ENCODE measurements at regions not wholly inside any gene's neighbourhood (a gene's known extent, or its start where the extent isn't known, plus 50 kb on each side); places are given as distances from the start of the nearest gene placed in this dataset.

DNA sequence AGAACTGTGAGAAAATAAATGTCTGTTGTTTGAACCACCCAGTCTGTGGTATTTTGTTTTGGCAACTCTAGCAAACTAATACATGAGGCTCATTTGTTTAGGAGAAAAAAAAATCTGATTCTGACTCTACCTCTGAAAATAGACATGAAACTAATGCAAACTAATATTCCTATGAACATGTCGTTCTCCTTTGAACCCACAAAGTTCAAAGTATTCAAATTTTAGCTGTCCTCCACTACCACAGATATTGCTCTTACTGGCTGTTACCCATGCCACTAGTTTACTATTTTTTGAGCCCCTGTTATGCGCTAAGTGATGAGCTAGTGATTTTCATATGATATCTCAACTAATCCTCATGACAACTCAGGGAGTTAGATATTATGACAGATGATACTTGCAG lies 58.8 kb upstream of the ZNF804B start:
- H3K36me3 Mint-ChIP-seq (ENCODE audit: insufficient read depth), result no peaks in the 10 kb centered on the region
- no peak overlapping the region for H3K4me3 Mint-ChIP-seq
- ATAC-seq (replicated peaks), result no peak
- no peak for DNase-seq
- no peaks in the 10 kb centered on the region for H3K4me1 Mint-ChIP-seq (ENCODE audit: low read depth in 2 of 2)
- no peak overlapping the region for H3K27ac Mint-ChIP-seq
- H3K27me3 Mint-ChIP-seq, result no peaks in the 10 kb centered on the region
- peaks cover 7 to 8% of the 10 kb centered on the region in 2 donors for H3K9me3 Mint-ChIP-seq

DNA sequence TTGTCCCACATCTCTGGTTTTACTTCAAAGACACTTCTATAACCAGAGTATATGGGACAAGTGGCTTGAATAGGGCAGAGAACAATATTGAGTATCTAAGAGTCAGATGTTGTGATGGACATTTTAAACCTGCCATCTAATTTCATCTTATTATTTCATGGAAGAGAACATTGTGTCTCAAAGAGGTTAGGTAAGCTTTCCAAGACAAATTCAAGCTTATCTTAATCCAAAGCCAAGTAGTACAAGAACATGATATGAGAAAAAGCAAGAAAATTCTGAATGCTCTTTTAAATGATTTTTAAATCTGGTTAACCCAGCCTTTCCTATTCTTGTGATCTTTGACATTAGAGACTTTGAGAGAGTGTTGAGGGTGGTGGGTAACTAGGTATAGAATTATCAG lies 65.3 kb upstream of the ZNF804B start:
- DNase-seq, result no peak
- Mint-ChIP-seq H3K4me1 (ENCODE audit: low read depth in 2 of 2) (no peaks in the 10 kb centered on the region), H3K9me3 (peaks cover 2 to 7% of the 10 kb centered on the region in 2 donors), H3K27me3 (no peaks in the 10 kb centered on the region), H3K27ac (no peak overlapping the region), H3K36me3 (ENCODE audit: insufficient read depth) (no peaks in the 10 kb centered on the region), H3K4me3 (no peak overlapping the region)
- ATAC-seq (replicated peaks), result no peak

DNA sequence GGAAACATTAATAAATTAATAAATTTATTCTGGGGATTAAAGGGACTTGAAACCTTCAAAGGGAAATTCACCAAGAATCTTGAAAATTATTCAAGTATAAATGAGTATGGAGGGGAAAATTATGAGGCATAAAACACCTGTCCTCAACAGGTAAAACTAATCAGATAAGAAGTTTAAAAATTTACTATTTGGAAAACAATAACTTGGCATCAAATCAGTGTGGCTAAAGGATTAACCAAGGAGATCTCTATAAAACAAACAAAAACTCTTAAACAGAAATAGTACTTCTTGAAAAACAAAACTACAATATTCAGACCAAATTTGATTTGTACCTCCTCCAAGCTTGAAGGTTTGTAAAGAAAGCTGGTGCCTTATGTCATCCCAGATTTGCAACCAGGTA lies 66.4 kb upstream of the ZNF804B start:
- no peak for ATAC-seq (replicated peaks)
- H3K4me3 Mint-ChIP-seq, result no peak overlapping the region
- H3K4me1 Mint-ChIP-seq (ENCODE audit: low read depth in 2 of 2), result no peaks in the 10 kb centered on the region
- H3K36me3 Mint-ChIP-seq (ENCODE audit: insufficient read depth), result no peaks in the 10 kb centered on the region
- no peak for DNase-seq
- H3K9me3 Mint-ChIP-seq, result peaks cover 0 to 2% of the 10 kb centered on the region in 2 donors
- H3K27ac Mint-ChIP-seq, result no peak overlapping the region
- no peaks in the 10 kb centered on the region for H3K27me3 Mint-ChIP-seq

DNA sequence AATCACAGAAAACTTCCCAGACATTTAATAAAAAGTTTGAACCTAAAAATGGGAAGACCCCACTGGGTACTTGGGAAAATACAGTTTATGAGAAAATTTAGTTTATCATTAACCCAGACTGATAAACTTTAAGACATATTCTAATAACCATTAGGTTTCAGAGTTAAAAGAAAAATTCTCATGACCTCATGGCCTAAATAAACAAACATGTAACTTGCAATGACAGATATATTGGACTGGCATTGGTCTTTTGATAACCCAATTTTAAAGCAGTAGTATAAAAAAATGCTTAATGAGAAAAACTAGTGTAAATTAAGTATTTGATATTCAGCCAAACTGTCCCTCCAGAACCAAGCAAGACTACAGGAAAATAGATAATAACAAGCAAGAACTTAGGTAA lies 67.0 kb upstream of the ZNF804B start:
- no peak overlapping the region for H3K27ac Mint-ChIP-seq

DNA sequence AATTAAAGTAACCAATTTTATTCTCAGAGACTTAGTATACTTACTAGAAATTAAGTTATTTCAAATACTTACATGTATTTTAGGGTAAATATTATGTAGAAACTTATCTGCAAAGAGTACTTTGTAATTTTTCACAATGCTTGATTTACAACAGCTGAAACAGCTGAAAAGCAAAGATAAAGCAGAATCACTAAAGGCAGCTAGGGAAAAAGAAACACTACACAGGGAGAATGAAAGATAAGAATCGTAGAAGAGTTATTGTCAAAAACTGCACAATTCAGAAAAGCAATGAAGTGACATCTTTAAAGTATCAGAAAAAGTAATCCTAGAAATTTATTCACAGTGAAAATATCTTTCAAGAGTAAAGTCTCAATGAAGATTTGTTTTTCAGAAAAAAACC lies 69.7 kb upstream of the ZNF804B start:
- Mint-ChIP-seq H3K27ac (no peak overlapping the region), H3K27me3 (no peaks in the 10 kb centered on the region), H3K9me3 (peaks cover 10 to 14% of the 10 kb centered on the region in 2 donors), H3K4me1 (ENCODE audit: low read depth in 2 of 2) (no peaks in the 10 kb centered on the region), H3K4me3 (no peak overlapping the region), H3K36me3 (ENCODE audit: insufficient read depth) (no peaks in the 10 kb centered on the region)
- DNase-seq, result no peak
- ATAC-seq (replicated peaks), result no peak

More for the DNA sequence above, 67.0 kb upstream of the ZNF804B start:
- Mint-ChIP-seq H3K36me3 (ENCODE audit: insufficient read depth) (no peaks in the 10 kb centered on the region), H3K27me3 (no peaks in the 10 kb centered on the region), H3K4me3 (no peak overlapping the region), H3K9me3 (peaks cover 0 to 2% of the 10 kb centered on the region in 2 donors), H3K4me1 (ENCODE audit: low read depth in 2 of 2) (no peaks in the 10 kb centered on the region)
- DNase-seq (no peak), ATAC-seq (replicated peaks) (no peak)

DNA sequence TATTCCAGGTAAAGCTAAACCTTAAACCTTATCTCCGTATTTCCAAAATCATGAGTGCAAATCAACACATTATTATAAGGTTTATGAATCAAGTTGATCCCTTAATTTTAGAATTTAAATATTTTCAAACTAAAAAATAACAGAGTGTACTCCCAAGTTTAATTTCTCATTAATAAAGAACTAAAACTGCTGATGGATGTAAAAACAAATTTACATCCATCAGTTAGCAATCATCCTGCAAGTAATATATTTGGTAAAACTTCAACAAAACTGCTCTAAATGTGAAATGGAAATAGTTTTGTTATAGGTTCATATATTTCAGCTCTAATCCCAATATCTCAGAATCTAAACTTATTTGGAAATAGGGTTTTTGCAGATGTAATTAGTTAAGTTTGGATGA lies 71.3 kb upstream of the ZNF804B start:
- no peak overlapping the region for H3K4me3 Mint-ChIP-seq
- H3K4me1 Mint-ChIP-seq (ENCODE audit: low read depth in 2 of 2), result no peaks in the 10 kb centered on the region
- H3K27ac Mint-ChIP-seq, result no peak overlapping the region
- DNase-seq (no peak), ATAC-seq (replicated peaks) (no peak)
- H3K9me3 Mint-ChIP-seq, result peaks cover 11 to 14% of the 10 kb centered on the region in 2 donors
- H3K27me3 Mint-ChIP-seq, result no peaks in the 10 kb centered on the region
- H3K36me3 Mint-ChIP-seq (ENCODE audit: insufficient read depth), result no peaks in the 10 kb centered on the region

DNA sequence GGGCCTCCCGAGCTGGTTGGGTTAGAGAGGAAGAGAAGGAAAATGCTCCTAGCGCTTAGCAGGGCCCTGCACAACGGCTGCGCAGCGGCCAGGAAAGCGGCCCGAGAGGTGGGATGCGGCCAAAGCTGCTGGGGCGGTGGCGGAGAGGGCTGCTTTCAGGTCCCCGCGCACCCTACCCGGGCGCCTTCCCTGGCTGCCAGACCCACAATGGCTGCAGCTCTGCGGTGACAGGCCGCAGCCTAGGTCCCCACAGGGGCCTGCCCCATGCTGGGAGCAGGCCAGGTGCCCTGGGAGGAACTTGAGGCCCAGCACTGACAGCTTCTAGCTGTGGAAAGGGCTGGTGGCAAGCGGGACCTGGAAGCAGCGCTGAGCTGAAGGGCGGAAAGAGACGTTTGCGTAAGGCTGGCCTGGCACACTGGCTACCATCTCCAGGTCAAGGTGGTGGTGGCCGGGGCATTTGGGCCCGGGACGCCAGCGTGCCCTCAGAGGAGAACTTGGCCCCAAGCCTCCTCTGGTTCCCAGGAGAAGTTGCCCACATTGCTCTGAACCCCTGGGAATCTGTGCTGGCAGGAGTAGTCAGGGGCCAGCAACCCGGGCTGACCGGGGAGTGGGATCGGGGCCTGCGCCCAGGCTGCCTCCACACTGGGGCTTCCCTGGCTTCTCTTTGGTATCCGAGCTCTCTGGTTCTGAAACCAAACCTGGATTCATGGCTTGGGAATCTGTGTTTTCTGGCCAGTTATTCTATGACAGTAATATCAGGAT lies 72.9 kb upstream of the ZNF804B start:
- H3K27ac Mint-ChIP-seq, result no peak overlapping the region
- no peaks in the 10 kb centered on the region for H3K4me1 Mint-ChIP-seq (ENCODE audit: low read depth in 2 of 2)
- H3K4me3 Mint-ChIP-seq, result no peak overlapping the region
- ATAC-seq (replicated peaks) (no peak), DNase-seq (no peak)
- H3K9me3 Mint-ChIP-seq, result peaks cover 11 to 14% of the 10 kb centered on the region in 2 donors
- H3K27me3 Mint-ChIP-seq, result no peaks in the 10 kb centered on the region
- H3K36me3 Mint-ChIP-seq (ENCODE audit: insufficient read depth), result no peaks in the 10 kb centered on the region

DNA sequence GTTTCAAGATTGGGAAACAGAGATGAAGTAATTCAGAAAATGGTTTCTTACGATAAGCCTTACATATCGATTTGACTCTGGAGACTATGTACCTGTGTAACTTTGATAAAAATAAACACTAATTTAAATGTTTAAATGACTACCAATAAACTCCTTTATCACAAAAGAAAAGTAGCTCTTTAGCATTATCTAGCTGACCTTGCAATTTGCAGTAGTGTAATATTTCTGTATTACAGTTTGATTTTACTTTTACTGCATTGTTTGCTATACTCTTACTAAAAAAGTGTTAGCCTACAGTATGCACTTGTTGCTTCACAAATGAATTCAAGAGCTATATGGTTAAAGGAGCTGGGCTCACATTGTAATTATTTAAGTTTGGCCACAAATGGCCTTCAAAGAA lies 77.8 kb upstream of the ZNF804B start:
- ATAC-seq (replicated peaks) (no peak), DNase-seq (no peak)
- H3K27me3 Mint-ChIP-seq, result no peaks in the 10 kb centered on the region
- H3K27ac Mint-ChIP-seq, result no peak overlapping the region
- no peaks in the 10 kb centered on the region for H3K4me1 Mint-ChIP-seq (ENCODE audit: low read depth in 2 of 2)
- H3K36me3 Mint-ChIP-seq (ENCODE audit: insufficient read depth), result no peaks in the 10 kb centered on the region
- no peak overlapping the region for H3K4me3 Mint-ChIP-seq
- H3K9me3 Mint-ChIP-seq, result peaks cover 11 to 35% of the 10 kb centered on the region in 2 donors

DNA sequence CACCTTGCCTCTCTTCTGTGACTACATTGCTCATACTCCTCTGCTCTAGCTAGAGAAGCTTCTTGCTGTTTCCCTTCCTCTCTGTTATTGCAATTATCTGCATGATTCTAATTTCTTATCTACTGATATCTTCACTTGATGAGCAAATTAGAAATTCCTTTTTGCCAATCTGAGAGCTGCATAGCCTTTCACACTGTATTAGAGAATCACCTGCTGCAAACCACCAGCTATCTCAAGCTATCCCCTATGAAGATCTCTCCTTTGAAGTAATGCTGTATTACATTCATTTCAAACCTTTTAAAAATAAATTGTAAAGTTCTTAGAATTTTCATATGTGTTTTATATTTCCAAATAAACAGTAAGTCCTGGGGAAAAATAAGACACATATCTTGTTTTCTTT lies 89.0 kb upstream of the ZNF804B start:
- Mint-ChIP-seq H3K27ac (no peak overlapping the region), H3K9me3 (peaks cover 10 to 24% of the 10 kb centered on the region in 2 donors), H3K4me3 (no peak overlapping the region), H3K27me3 (no peaks in the 10 kb centered on the region), H3K4me1 (ENCODE audit: low read depth in 2 of 2) (no peaks in the 10 kb centered on the region), H3K36me3 (ENCODE audit: insufficient read depth) (peaks cover 4% of the 10 kb centered on the region)
- ATAC-seq (replicated peaks) (no peak), DNase-seq (no peak)

DNA sequence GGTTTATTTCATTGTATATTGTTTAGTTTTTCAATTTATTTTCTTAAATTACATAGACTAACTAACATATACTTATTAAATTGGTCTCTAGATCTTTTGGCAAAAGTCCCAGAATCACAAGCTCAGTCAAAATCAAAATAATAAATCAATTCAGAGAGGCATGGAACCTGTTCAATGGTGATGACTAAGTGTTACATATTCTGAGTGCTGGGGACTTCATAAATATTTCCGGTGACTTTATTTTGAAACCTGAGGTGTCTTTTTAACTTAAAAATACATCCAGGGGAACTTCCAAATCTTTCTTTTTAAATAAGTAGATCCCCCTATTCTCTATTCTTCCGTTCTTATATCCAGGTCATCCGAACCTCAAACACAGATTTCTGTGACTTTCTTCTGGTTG lies 89.6 kb upstream of the ZNF804B start:
- Mint-ChIP-seq H3K4me1 (ENCODE audit: low read depth in 2 of 2) (no peaks in the 10 kb centered on the region), H3K4me3 (no peak overlapping the region), H3K9me3 (peaks cover 10 to 24% of the 10 kb centered on the region in 2 donors), H3K27ac (no peak overlapping the region), H3K36me3 (ENCODE audit: insufficient read depth) (peaks cover 4% of the 10 kb centered on the region), H3K27me3 (no peaks in the 10 kb centered on the region)
- ATAC-seq (replicated peaks) (no peak), DNase-seq (no peak)

DNA sequence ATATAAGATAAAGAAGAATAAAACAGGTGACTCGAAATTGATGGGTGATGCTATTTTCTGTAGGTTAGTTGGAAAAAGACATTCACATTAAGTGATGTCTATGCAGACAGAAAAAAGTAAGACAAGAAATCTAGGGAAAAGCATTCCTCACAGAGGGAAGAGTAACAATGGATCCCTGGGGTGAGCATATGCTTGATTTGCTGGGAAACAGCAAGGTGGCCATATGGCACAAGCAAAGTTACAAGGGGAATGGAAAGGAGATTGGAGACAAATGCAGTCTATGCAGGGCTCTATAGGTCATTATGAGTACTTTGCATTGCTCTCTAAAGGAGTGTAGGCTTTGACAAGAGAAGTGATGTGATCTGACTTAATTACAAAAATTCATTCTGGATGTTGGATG lies 90.9 kb upstream of the ZNF804B start:
- DNase-seq, result no peak
- Mint-ChIP-seq H3K4me1 (ENCODE audit: low read depth in 2 of 2) (no peaks in the 10 kb centered on the region), H3K27me3 (no peaks in the 10 kb centered on the region), H3K9me3 (peaks cover 7 to 24% of the 10 kb centered on the region in 2 donors), H3K36me3 (ENCODE audit: insufficient read depth) (peaks cover 4% of the 10 kb centered on the region), H3K4me3 (no peak overlapping the region), H3K27ac (no peak overlapping the region)
- ATAC-seq (replicated peaks), result no peak

DNA sequence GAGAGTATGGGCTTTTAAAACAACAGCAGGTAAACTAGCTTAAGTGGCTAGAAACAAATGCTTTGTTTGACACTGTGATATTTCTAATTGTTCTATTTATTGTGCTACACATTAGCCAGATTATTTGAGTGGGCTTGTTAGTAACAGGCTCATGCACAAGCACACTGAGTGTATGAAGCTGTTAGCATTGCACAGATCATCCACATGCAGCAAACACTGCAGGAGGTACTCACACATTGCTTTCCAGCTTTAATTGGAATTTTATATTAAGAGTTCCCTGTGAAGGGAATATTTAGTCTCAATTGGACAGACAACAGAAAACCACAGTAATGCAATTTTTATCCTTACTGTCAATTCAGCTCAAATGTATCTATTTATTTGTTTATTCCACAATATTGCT lies 92.9 kb upstream of the ZNF804B start:
- peaks cover 4% of the 10 kb centered on the region for H3K36me3 Mint-ChIP-seq (ENCODE audit: insufficient read depth)
- DNase-seq (no peak), ATAC-seq (replicated peaks) (no peak)
- no peak overlapping the region for H3K4me3 Mint-ChIP-seq
- peaks cover 7 to 17% of the 10 kb centered on the region in 2 donors for H3K9me3 Mint-ChIP-seq
- no peak overlapping the region for H3K27ac Mint-ChIP-seq
- H3K27me3 Mint-ChIP-seq, result no peaks in the 10 kb centered on the region
- H3K4me1 Mint-ChIP-seq (ENCODE audit: low read depth in 2 of 2), result no peaks in the 10 kb centered on the region

DNA sequence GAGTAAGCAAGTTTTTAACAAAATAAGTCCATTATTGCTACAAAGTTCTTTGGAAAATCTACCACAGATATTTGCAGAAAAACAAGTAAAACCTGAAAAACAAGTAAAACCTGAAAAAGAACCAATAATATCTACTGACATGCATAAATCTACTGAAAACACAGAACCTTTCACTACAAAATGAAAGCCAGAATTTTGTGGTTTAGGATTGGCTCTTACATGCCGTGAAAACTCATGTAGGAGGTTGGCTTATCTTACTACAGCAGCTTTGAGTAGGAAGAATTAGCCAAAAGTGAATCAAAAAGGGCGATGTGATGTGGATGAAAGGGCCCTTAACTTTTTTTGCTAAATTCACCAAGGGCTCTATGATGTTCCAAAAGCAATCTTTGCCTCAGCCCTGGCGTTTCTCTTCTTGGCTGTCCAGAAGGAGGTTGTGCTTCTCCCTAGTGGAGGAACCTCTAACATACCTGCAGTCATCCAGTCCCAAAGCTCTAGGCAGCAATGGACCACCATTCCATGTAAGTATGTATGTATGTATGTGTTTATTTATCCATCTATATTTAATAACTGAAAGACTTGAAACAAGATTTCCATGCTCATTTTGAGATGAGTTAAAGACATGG lies 93.5 kb upstream of the ZNF804B start:
- Mint-ChIP-seq H3K36me3 (ENCODE audit: insufficient read depth) (peaks cover 4% of the 10 kb centered on the region), H3K9me3 (peaks cover 8 to 19% of the 10 kb centered on the region in 2 donors), H3K27ac (no peak overlapping the region), H3K4me1 (ENCODE audit: low read depth in 2 of 2) (no peaks in the 10 kb centered on the region), H3K27me3 (no peaks in the 10 kb centered on the region), H3K4me3 (no peak overlapping the region)
- ATAC-seq (replicated peaks) (no peak), DNase-seq (no peak)

DNA sequence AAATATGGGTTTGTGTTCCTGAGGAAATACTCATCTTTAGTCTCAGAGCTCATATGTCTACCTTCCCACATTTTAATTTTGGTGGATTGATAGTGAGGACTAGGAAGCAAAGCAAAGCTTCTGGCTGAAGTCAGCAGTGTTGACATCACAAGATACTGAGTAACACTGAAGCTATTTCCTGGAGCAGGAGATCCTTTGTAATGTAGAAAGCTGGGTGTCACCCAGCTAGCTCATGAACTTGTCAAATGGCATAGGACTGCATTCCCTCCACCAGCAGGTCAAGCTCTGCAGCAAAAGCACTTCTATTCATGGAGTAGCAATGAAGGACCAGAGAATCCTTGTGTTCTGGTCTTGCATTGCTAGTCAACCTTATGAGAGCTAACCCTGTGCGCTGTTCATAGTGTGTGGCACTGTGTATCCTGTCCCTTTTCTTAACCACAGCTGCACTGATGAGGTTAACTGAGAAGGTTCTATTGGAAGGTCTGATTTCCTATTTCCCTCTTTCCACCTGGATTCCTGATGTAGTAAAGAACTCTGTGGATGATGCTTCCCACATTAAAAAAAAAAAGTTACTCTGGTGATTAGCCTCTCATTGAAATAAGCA lies 94.8 kb upstream of the ZNF804B start:
- ATAC-seq (replicated peaks) (no peak), DNase-seq (no peak)
- H3K4me3 Mint-ChIP-seq, result no peak overlapping the region
- no peaks in the 10 kb centered on the region for H3K27me3 Mint-ChIP-seq
- no peak overlapping the region for H3K27ac Mint-ChIP-seq
- peaks cover 11 to 13% of the 10 kb centered on the region in 2 donors for H3K9me3 Mint-ChIP-seq
- no peaks in the 10 kb centered on the region for H3K4me1 Mint-ChIP-seq (ENCODE audit: low read depth in 2 of 2)
- H3K36me3 Mint-ChIP-seq (ENCODE audit: insufficient read depth), result peaks cover 4% of the 10 kb centered on the region
